Activated B cell treated with CpG ODN at 0.5 μM for 24 hours (primary cell): ENCODE measurements at regions not wholly inside any gene's neighbourhood (a gene's known extent, or its start where the extent isn't known, plus 50 kb on each side); places are given as distances from the start of the nearest gene placed in this dataset.

Experiments used
- ATAC-seq: fragments of 200-7000 bp; cut with Tn5 transposase; one replicate; pipeline ENCODE4 v1.10.0; 2021; ENCODE audit warnings: low read depth, mild to moderate bottlenecking, moderate library complexity
- CTCF ChIA-PET: fragments of 350-600 bp; sonication (Branson Sonifier 250); formaldehyde crosslinking; loops from one replicate; lab custom pipeline; 2021; ENCODE audit warnings: antibody characterized with exemption; lab: Charles Lee
- POLR2A ChIA-PET: fragments of 350-600 bp; sonication (Branson Sonifier 250); formaldehyde crosslinking; loops from one replicate; lab custom pipeline; 2021; ENCODE audit warnings: antibody characterized with exemption; lab: Charles Lee
- DNase-seq: peaks from one replicate; pipeline ENCODE4 v3.0.0; 2022
- H3K27ac Mint-ChIP-seq: one replicate; pipeline ENCODE4 v1.8.0; 2020; ENCODE audit warnings: mixed read lengths
- H3K27me3 Mint-ChIP-seq: one replicate; pipeline ENCODE4 v1.8.0; 2021; ENCODE audit warnings: mixed read lengths
- H3K36me3 Mint-ChIP-seq: one replicate; pipeline ENCODE4 v1.8.0; 2021; ENCODE audit warnings: low read depth, mixed read lengths
- H3K4me1 Mint-ChIP-seq: one replicate; pipeline ENCODE4 v1.8.0; 2021; ENCODE audit warnings: mixed read lengths
- H3K4me3 Mint-ChIP-seq: one replicate; pipeline ENCODE4 v1.8.0; 2020; ENCODE audit warnings: mild to moderate bottlenecking, mixed read lengths
- H3K9me3 Mint-ChIP-seq: one replicate; pipeline ENCODE4 v1.8.0; 2020; ENCODE audit warnings: mixed read lengths
- CTCF ChIP-seq: fragments of 200-600 bp; IDR thresholded peaks from one replicate; pipeline ENCODE4 v1.8.0; 2022; ENCODE audit warnings: antibody characterized with exemption, mild to moderate bottlenecking
- intact Hi-C: fragments of 100-400 bp; cut with micrococcal nuclease; formaldehyde crosslinking; loops from one replicate; pipeline ENCODE4 v1.15.1; 2024

GRCh38 chr7:46610746-46611145 is 689.7 kb upstream of the IGFBP3 start:
- no peak for DNase-seq
- no peaks in the 10 kb centered on the region for H3K36me3 Mint-ChIP-seq
- intact Hi-C loops, result no loop called here
- POLR2A ChIA-PET, result no interaction called here
- H3K4me1 Mint-ChIP-seq, result no peaks in the 10 kb centered on the region
- no peak for ATAC-seq
- H3K27ac Mint-ChIP-seq, result no peak overlapping the region
- no peaks in the 10 kb centered on the region for H3K9me3 Mint-ChIP-seq
- no peak overlapping the region for H3K4me3 Mint-ChIP-seq
- CTCF ChIA-PET, result no interaction called here
- no peaks in the 10 kb centered on the region for H3K27me3 Mint-ChIP-seq
- TF ChIP-seq CTCF, result no peak

GRCh38 chr7:46607176-46607575 is 686.1 kb upstream of the IGFBP3 start:
- DNase-seq, result no peak
- Mint-ChIP-seq H3K36me3 (no peaks in the 10 kb centered on the region), H3K9me3 (no peaks in the 10 kb centered on the region), H3K4me1 (no peaks in the 10 kb centered on the region), H3K27me3 (no peaks in the 10 kb centered on the region), H3K27ac (no peak overlapping the region), H3K4me3 (no peak overlapping the region)
- TF ChIP-seq CTCF, result no peak
- POLR2A ChIA-PET, result no interaction called here
- intact Hi-C loops, result no loop called here
- no peak for ATAC-seq
- CTCF ChIA-PET, result no interaction called here

GRCh38 chr7:46606761-46607160 is 685.7 kb upstream of the IGFBP3 start:
- POLR2A ChIA-PET, result no interaction called here
- H3K9me3 Mint-ChIP-seq, result no peaks in the 10 kb centered on the region
- ATAC-seq, result no peak
- no peaks in the 10 kb centered on the region for H3K4me1 Mint-ChIP-seq
- CTCF ChIA-PET, result no interaction called here
- H3K27me3 Mint-ChIP-seq, result no peaks in the 10 kb centered on the region
- no peak overlapping the region for H3K4me3 Mint-ChIP-seq
- no peak overlapping the region for H3K27ac Mint-ChIP-seq
- DNase-seq, result no peak
- no peaks in the 10 kb centered on the region for H3K36me3 Mint-ChIP-seq
- TF ChIP-seq CTCF, result no peak
- intact Hi-C loops, result no loop called here

GRCh38 chr7:46604241-46604661 is 683.2 kb upstream of the IGFBP3 start:
- no peak for TF ChIP-seq CTCF
- Mint-ChIP-seq H3K4me3 (no peak overlapping the region), H3K4me1 (no peaks in the 10 kb centered on the region), H3K9me3 (no peaks in the 10 kb centered on the region), H3K27me3 (no peaks in the 10 kb centered on the region), H3K36me3 (no peaks in the 10 kb centered on the region), H3K27ac (no peak overlapping the region)
- ChIA-PET POLR2A (no interaction called here), CTCF (no interaction called here)
- intact Hi-C loops, result no loop called here
- DNase-seq (no peak), ATAC-seq (no peak)

- no peak for ATAC-seq
- no peak for DNase-seq
- intact Hi-C loops, result no loop called here
- H3K4me1 Mint-ChIP-seq, result no peaks in the 10 kb centered on the region
- no peak overlapping the region for H3K27ac Mint-ChIP-seq
- no peak for TF ChIP-seq CTCF
- H3K27me3 Mint-ChIP-seq, result no peaks in the 10 kb centered on the region
- no peaks in the 10 kb centered on the region for H3K36me3 Mint-ChIP-seq
- POLR2A ChIA-PET, result no interaction called here
- no peaks in the 10 kb centered on the region for H3K9me3 Mint-ChIP-seq
- no peak overlapping the region for H3K4me3 Mint-ChIP-seq
- CTCF ChIA-PET, result no interaction called here
Observed at GRCh38 chr7:46603780-46604179, 682.7 kb upstream of the IGFBP3 start.
